GM10248 (cell line): ENCODE measurements at regions not wholly inside any gene's neighbourhood (a gene's known extent, or its start where the extent isn't known, plus 50 kb on each side); places are given as distances from the start of the nearest gene placed in this dataset.

Experiments used
- CTCF ChIA-PET: fragments of 300-600 bp; sonication (Branson Sonifier 250); formaldehyde crosslinking; extraction: SDS; loops from one replicate; lab custom pipeline; 2021; ENCODE audit warnings: antibody characterized with exemption; lab: Yijun Ruan, JAX
- POLR2A ChIA-PET: fragments of 350-650 bp; sonication (Branson Sonifier 250); formaldehyde crosslinking; extraction: SDS; loops from one replicate; lab custom pipeline; 2020; ENCODE audit warnings: antibody characterized with exemption; lab: Yijun Ruan, JAX
- DNase-seq: peaks from one replicate; pipeline ENCODE4 v3.0.0; 2012; ENCODE audit errors: extremely low spot score
- CTCF ChIP-seq: IDR thresholded peaks from 2 replicates; pipeline ENCODE4 v1.5.1; 2012; ENCODE audit warnings: mild to moderate bottlenecking, low read depth; ENCODE audit errors: extremely low read depth, missing control alignments, control extremely low read depth

- no peak for DNase-seq
- TF ChIP-seq CTCF, result no peak
- CTCF ChIA-PET, result no interaction called here
- POLR2A ChIA-PET, result no interaction called here
Observed at GRCh38 chr4:71257761-71258160, 81.1 kb upstream of the SLC4A4 start.

GRCh38 chr4:71258323-71258722, 80.5 kb upstream of the SLC4A4 start:
- TF ChIP-seq CTCF, result no peak
- POLR2A ChIA-PET, result no interaction called here
- CTCF ChIA-PET, result interaction anchor here (0.7 to 3.3 kb wide), 3 partner anchors 11 to 33 kb away, joined by 3 to 27 read pairs (median 3); no protein-coding TSS in a partner anchor
- no peak for DNase-seq

GRCh38 chr4:71259280-71259679, 79.5 kb upstream of the SLC4A4 start:
- no peak for TF ChIP-seq CTCF
- DNase-seq, result no peak
- CTCF ChIA-PET, result interaction anchor here (1.1 to 3.3 kb wide), 5 partner anchors 8 to 34 kb away, joined by 3 to 27 read pairs (median 7); no protein-coding TSS in a partner anchor
- POLR2A ChIA-PET, result no interaction called here

- CTCF ChIA-PET, result interaction anchor here (1.0 to 3.3 kb wide), 7 partner anchors 9 to 75 kb away, joined by 3 to 27 read pairs (median 4); no protein-coding TSS in a partner anchor
- no peak for TF ChIP-seq CTCF
- POLR2A ChIA-PET, result no interaction called here
- DNase-seq, result no peak
Observed at GRCh38 chr4:71259911-71260331, 78.9 kb upstream of the SLC4A4 start.

- CTCF ChIA-PET, result interaction anchor here (1.0 to 3.3 kb wide), 6 partner anchors 9 to 76 kb away, joined by 3 to 27 read pairs (median 6); no protein-coding TSS in a partner anchor
- no peak for DNase-seq
- no peak for TF ChIP-seq CTCF
- POLR2A ChIA-PET, result no interaction called here
Observed at GRCh38 chr4:71260544-71260943, 78.3 kb upstream of the SLC4A4 start.

- no peak for TF ChIP-seq CTCF
- DNase-seq, result no peak
- POLR2A ChIA-PET, result no interaction called here
- CTCF ChIA-PET, result interaction anchor here (1.4 to 3.3 kb wide), 4 partner anchors 9 to 34 kb away, joined by 4 to 27 read pairs (median 10); no protein-coding TSS in a partner anchor
Observed at GRCh38 chr4:71261001-71261400, 77.8 kb upstream of the SLC4A4 start.
